HepG2 (cell line): ENCODE measurements at regions not wholly inside any gene's neighbourhood (a gene's known extent, or its start where the extent isn't known, plus 50 kb on each side); places are given as distances from the start of the nearest gene placed in this dataset.

Source experiments
- ATAC-seq: fragments of 200-7000 bp; cut with Tn5 transposase; 3 replicates; pipeline ENCODE4 v1.9.1; 2020; ENCODE audit warnings: mild to moderate bottlenecking, moderate library complexity
- BruUV-seq: library from RNA; stranded (reverse); fragments of 400-500 nt; replicated peaks from 2 replicates; lab custom pipeline; 2021; lab: Mats Ljungman, UMichigan
- CTCF ChIA-PET: fragments of 300-600 bp; formaldehyde crosslinking; extraction: SDS; loops from one replicate; lab custom pipeline; 2021; ENCODE audit warnings: low total read pairs, inconsistent platforms, low intra/inter-chr PET ratio; lab: Yijun Ruan, JAX
- POLR2A ChIA-PET: fragments of 350-600 bp; sonication (Branson Sonifier 250); formaldehyde crosslinking; loops from one replicate; lab custom pipeline; 2020; ENCODE audit warnings: antibody characterized with exemption, inconsistent platforms; lab: Yijun Ruan, JAX
- DNase-seq: peaks from one replicate; pipeline ENCODE4 v3.0.0-alpha.2; 2015; ENCODE audit warnings: low spot score
- FAIRE-seq: peaks from 3 replicates; lab custom pipeline; 2011; peaks lifted over from hg19 to GRCh38; lab: Jason Lieb, UNC
- H2AFZ ChIP-seq: one replicate; pipeline ENCODE4 v1.6.1; 2011; ENCODE audit warnings: low read length, inconsistent platforms
- H3K27ac ChIP-seq: fragments of 300-600 bp; 3 replicates; pipeline ENCODE4 v1.8.0; 2011; ENCODE audit warnings: mixed run types, mild to moderate bottlenecking, mixed read lengths, low read length, inconsistent platforms; ENCODE audit not compliant: insufficient read depth; ENCODE audit errors: extremely low read length
- H3K27me3 ChIP-seq, 2 experiments: fragments of 200-600 bp in 1 of 2; 2 replicates in 1 of 2; 3 replicates in 1 of 2; pipeline versions ENCODE4 v1.6.0 to v1.8.0; 2011; ENCODE audit warnings: low read length in 2 of 2, mild to moderate bottlenecking in 2 of 2, moderate library complexity in 2 of 2, inconsistent platforms in 1 of 2; ENCODE audit not compliant: insufficient read depth in 2 of 2, control insufficient read depth in 1 of 2
- H3K36me3 ChIP-seq, 2 experiments: fragments of 200-600 bp in 1 of 2; replicated peaks in 1 of 2; 2 replicates in 1 of 2; 3 replicates in 1 of 2; pipeline versions ENCODE4 v1.5.1 to v1.8.0; 2011; ENCODE audit warnings: low read length in 2 of 2, inconsistent platforms in 1 of 2; ENCODE audit not compliant: insufficient read depth in 2 of 2, control insufficient read depth in 1 of 2
- H3K4me1 ChIP-seq: 2 replicates; pipeline ENCODE4 v1.5.1; 2012; ENCODE audit warnings: low read length, inconsistent platforms; ENCODE audit not compliant: insufficient read depth
- H3K4me2 ChIP-seq: 2 replicates; pipeline ENCODE4 v1.6.0; 2011; ENCODE audit warnings: low read depth, low read length, inconsistent platforms
- H3K4me3 ChIP-seq, 3 experiments: fragments of 200-600 bp in 1 of 3; sonication (generic), shearing (Covaris generic) in 1 of 3; replicated peaks in 1 of 3; 2 replicates each; pipeline ENCODE4 v1.5.1; 2011 to 2016; ENCODE audit warnings: low read length in 3 of 3, inconsistent platforms in 2 of 3, low read depth in 2 of 3, mild to moderate bottlenecking in 2 of 3, control low read depth in 1 of 3, mixed read lengths in 1 of 3; ENCODE audit not compliant: insufficient read depth in 1 of 3
- H3K79me2 ChIP-seq: one replicate; pipeline ENCODE4 v1.6.1; 2011; ENCODE audit warnings: low read length, inconsistent platforms; ENCODE audit not compliant: insufficient read depth
- H3K9ac ChIP-seq: 2 replicates; pipeline ENCODE4 v1.6.0; 2011; ENCODE audit warnings: mild to moderate bottlenecking, low read depth, low read length, inconsistent platforms; ENCODE audit not compliant: insufficient read depth
- H3K9me3 ChIP-seq: 2 replicates; pipeline ENCODE4 v1.5.1; 2012; ENCODE audit warnings: mild to moderate bottlenecking, low read length
- H4K20me1 ChIP-seq: 2 replicates; pipeline ENCODE4 v1.6.0; 2011; ENCODE audit warnings: inconsistent platforms, mild to moderate bottlenecking, low read length, moderate library complexity; ENCODE audit not compliant: insufficient read depth
- CENPX ChIP-seq: sonication (generic); formaldehyde crosslinking; IDR thresholded peaks from 2 replicates; pipeline ENCODE4 v1.9.0; 2021; ENCODE audit warnings: mild to moderate bottlenecking, missing genetic modification reagents, moderate library complexity
- EZH2 ChIP-seq: conservative IDR thresholded peaks from 2 replicates; pipeline ENCODE4 v1.6.1; 2012; ENCODE audit warnings: mild to moderate bottlenecking, low read depth, low read length, moderate library complexity
- GABPB1 ChIP-seq: IDR thresholded peaks from 2 replicates; pipeline ENCODE4 v1.6.1; 2016; ENCODE audit warnings: mild to moderate bottlenecking, missing genetic modification reagents, moderate library complexity, missing compliant biosample characterization
- MTA1 ChIP-seq: sonication (generic); formaldehyde crosslinking; IDR thresholded peaks from 2 replicates; pipeline ENCODE4 v1.4.0; 2020; ENCODE audit warnings: missing genetic modification reagents, mild to moderate bottlenecking, borderline replicate concordance
- SNAI1 ChIP-seq: sonication (generic); formaldehyde crosslinking; IDR thresholded peaks from 2 replicates; pipeline ENCODE4 v1.5.0; 2020; ENCODE audit warnings: mild to moderate bottlenecking, missing genetic modification reagents, borderline replicate concordance
- ZKSCAN5 ChIP-seq: sonication (generic); formaldehyde crosslinking; IDR thresholded peaks from 2 replicates; pipeline ENCODE4 v1.5.1; 2020; ENCODE audit warnings: mild to moderate bottlenecking, missing genetic modification reagents
- ZNF724P ChIP-seq: sonication (generic); formaldehyde crosslinking; IDR thresholded peaks from 2 replicates; pipeline ENCODE4 v1.8.0; 2022; ENCODE audit warnings: missing genetic modification reagents, borderline replicate concordance
- WGBS: methylation state at CpG from one replicate; pipeline ENCODE4 v1.1.6; 2017; ENCODE audit warnings: low lambda C conversion rate; 5-methylcytosine and 5-hydroxymethylcytosine counted together
- in situ Hi-C: cut with HindIII; loops from 2 replicates; pipeline ENCODE4 v1.10.0; 2017; ENCODE audit warnings: low pct_unique_long_range_greater_than_20kb; ENCODE audit not compliant: extremely low pct_ligation_motif_present
- intact Hi-C: fragments of 100-400 bp; cut with micrococcal nuclease; formaldehyde crosslinking; loops from one replicate; pipeline ENCODE4 v1.10.0; 2022; ENCODE audit not compliant: unreplicated experiment
- TF ChIP-seq, protein P1 (sequence below): sonication (generic); formaldehyde crosslinking; IDR thresholded peaks from 2 replicates; pipeline ENCODE4 v1.5.0; 2020; ENCODE audit warnings: mild to moderate bottlenecking, missing genetic modification reagents, borderline replicate concordance
- TF ChIP-seq, protein P2 (sequence below): sonication (generic); formaldehyde crosslinking; IDR thresholded peaks from 2 replicates; pipeline ENCODE4 v1.5.1; 2020; ENCODE audit warnings: mild to moderate bottlenecking, moderate library complexity, missing genetic modification reagents

DNA sequence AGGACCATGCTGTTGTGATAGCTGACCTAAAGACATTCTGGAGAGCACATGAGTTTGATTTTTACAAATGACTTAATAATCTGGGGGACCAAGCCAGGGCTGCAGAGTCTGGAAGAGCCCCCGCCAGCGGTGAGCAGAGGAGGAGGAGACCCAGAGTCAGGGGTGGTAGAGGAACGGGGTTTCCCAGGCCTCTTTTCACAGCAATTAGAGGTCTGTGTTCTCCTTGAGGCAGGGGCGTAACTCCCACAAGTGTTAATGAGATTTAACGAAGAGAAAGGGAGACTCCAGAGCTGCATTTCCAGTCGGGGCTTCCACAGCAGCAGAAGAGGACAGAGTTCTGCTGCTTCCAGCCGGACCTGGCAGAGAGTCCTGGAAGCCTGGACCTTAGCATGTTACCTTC is 137.9 kb upstream of the SLC24A2 start:
- no peaks in the 10 kb centered on the region for H3K36me3 ChIP-seq
- H3K4me1 ChIP-seq, result no peaks in the 10 kb centered on the region
- CTCF ChIA-PET, result interaction anchor here (1.0 to 1.5 kb wide), 2 partner anchors 1184 to 1185 kb away, joined by 4 to 20 read pairs; no protein-coding TSS in a partner anchor
- H3K27me3 ChIP-seq, result peaks cover 1 to 15% of the 10 kb centered on the region in 2 experiments; a peak in 3 of 5 replicates
- no peaks in the 10 kb centered on the region for H3K9me3 ChIP-seq
- in situ Hi-C loops (loop anchor here (5.0 to 25.0 kb wide), 4 partner anchors 442 to 1186 kb away; no protein-coding TSS in a partner anchor), intact Hi-C loops (loop anchor here (1.0 to 5.0 kb wide), 7 partner anchors 266 to 1185 kb away; partner anchors contain the start of gene MLLT3)
- no TSS peak for BruUV-seq
- ATAC-seq (no peak), FAIRE-seq (no peak), DNase-seq (no peak)
- WGBS, result 11% methylated on average over 7 of the region's 7 CpGs
- POLR2A ChIA-PET, result no interaction called here
- H3K4me2 ChIP-seq, result no peak overlapping the region
- no peak overlapping the region for H3K9ac ChIP-seq
- H3K79me2 ChIP-seq, result no peaks in the 10 kb centered on the region
- no peak overlapping the region for H2AFZ ChIP-seq
- H3K4me3 ChIP-seq, result no peak overlapping the region
- H3K27ac ChIP-seq, result no peak overlapping the region
- no peaks in the 10 kb centered on the region for H4K20me1 ChIP-seq
- no peak for TF ChIP-seq ZKSCAN5 (CRISPR knock-in tag)
- TF ChIP-seq GABPB1 (CRISPR knock-in tag), result no peak
- TF ChIP-seq, protein P1, sequence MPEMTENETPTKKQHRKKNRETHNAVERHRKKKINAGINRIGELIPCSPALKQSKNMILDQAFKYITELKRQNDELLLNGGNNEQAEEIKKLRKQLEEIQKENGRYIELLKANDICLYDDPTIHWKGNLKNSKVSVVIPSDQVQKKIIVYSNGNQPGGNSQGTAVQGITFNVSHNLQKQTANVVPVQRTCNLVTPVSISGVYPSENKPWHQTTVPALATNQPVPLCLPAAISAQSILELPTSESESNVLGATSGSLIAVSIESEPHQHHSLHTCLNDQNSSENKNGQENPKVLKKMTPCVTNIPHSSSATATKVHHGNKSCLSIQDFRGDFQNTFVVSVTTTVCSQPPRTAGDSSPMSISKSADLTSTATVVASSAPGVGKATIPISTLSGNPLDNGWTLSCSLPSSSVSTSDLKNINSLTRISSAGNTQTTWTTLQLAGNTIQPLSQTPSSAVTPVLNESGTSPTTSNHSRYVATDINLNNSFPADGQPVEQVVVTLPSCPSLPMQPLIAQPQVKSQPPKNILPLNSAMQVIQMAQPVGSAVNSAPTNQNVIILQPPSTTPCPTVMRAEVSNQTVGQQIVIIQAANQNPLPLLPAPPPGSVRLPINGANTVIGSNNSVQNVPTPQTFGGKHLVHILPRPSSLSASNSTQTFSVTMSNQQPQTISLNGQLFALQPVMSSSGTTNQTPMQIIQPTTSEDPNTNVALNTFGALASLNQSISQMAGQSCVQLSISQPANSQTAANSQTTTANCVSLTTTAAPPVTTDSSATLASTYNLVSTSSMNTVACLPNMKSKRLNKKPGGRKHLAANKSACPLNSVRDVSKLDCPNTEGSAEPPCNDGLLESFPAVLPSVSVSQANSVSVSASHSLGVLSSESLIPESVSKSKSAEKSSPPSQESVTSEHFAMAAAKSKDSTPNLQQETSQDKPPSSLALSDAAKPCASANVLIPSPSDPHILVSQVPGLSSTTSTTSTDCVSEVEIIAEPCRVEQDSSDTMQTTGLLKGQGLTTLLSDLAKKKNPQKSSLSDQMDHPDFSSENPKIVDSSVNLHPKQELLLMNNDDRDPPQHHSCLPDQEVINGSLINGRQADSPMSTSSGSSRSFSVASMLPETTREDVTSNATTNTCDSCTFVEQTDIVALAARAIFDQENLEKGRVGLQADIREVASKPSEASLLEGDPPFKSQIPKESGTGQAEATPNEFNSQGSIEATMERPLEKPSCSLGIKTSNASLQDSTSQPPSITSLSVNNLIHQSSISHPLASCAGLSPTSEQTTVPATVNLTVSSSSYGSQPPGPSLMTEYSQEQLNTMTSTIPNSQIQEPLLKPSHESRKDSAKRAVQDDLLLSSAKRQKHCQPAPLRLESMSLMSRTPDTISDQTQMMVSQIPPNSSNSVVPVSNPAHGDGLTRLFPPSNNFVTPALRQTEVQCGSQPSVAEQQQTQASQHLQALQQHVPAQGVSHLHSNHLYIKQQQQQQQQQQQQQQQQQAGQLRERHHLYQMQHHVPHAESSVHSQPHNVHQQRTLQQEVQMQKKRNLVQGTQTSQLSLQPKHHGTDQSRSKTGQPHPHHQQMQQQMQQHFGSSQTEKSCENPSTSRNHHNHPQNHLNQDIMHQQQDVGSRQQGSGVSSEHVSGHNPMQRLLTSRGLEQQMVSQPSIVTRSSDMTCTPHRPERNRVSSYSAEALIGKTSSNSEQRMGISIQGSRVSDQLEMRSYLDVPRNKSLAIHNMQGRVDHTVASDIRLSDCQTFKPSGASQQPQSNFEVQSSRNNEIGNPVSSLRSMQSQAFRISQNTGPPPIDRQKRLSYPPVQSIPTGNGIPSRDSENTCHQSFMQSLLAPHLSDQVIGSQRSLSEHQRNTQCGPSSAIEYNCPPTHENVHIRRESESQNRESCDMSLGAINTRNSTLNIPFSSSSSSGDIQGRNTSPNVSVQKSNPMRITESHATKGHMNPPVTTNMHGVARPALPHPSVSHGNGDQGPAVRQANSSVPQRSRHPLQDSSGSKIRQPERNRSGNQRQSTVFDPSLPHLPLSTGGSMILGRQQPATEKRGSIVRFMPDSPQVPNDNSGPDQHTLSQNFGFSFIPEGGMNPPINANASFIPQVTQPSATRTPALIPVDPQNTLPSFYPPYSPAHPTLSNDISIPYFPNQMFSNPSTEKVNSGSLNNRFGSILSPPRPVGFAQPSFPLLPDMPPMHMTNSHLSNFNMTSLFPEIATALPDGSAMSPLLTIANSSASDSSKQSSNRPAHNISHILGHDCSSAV (CRISPR knock-in tag), result no peak
- TF ChIP-seq, protein P2, sequence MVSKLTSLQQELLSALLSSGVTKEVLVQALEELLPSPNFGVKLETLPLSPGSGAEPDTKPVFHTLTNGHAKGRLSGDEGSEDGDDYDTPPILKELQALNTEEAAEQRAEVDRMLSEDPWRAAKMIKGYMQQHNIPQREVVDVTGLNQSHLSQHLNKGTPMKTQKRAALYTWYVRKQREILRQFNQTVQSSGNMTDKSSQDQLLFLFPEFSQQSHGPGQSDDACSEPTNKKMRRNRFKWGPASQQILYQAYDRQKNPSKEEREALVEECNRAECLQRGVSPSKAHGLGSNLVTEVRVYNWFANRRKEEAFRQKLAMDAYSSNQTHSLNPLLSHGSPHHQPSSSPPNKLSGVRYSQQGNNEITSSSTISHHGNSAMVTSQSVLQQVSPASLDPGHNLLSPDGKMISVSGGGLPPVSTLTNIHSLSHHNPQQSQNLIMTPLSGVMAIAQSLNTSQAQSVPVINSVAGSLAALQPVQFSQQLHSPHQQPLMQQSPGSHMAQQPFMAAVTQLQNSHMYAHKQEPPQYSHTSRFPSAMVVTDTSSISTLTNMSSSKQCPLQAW (CRISPR knock-in tag), result no peak
- no peak for TF ChIP-seq ZNF724P (CRISPR knock-in tag)
- no peak for TF ChIP-seq MTA1 (CRISPR knock-in tag)
- no peak for TF ChIP-seq SNAI1 (CRISPR knock-in tag)
- no peak for TF ChIP-seq EZH2
- TF ChIP-seq CENPX (CRISPR knock-in tag), result no peak
